GM18519 (cell line): ENCODE measurements at regions not wholly inside any gene's neighbourhood (a gene's known extent, or its start where the extent isn't known, plus 50 kb on each side); places are given as distances from the start of the nearest gene placed in this dataset.

ENCODE experiments used
- ATAC-seq: cut with Tn5 transposase; IDR thresholded peaks from one replicate; pipeline ENCODE4 v1.9.1; 2021; ENCODE audit warnings: mild to moderate bottlenecking, moderate library complexity; ENCODE audit not compliant: unreplicated experiment, low FRiP score

- ATAC-seq: no peak
Observed at GRCh38 chr2:177117755-177118154, 94.8 kb upstream of the HNRNPA3 start.

- ATAC-seq: no peak
Observed at GRCh38 chr2:177118636-177119035, 94.0 kb upstream of the HNRNPA3 start.

- no peak for ATAC-seq
Observed at GRCh38 chr2:177119099-177119498, 93.5 kb upstream of the HNRNPA3 start.

GRCh38 chr2:177123048-177123447 lies 89.5 kb upstream of the HNRNPA3 start:
- ATAC-seq: no peak

GRCh38 chr2:177124371-177124770 lies 88.2 kb upstream of the HNRNPA3 start:
- ATAC-seq: no peak

GRCh38 chr2:177127821-177128220 lies 84.8 kb upstream of the HNRNPA3 start:
- ATAC-seq: no peak

GRCh38 chr2:177129610-177130009 lies 83.0 kb upstream of the HNRNPA3 start:
- ATAC-seq: no peak

GRCh38 chr2:177131858-177132257 lies 80.7 kb upstream of the HNRNPA3 start:
- ATAC-seq: no peak

GRCh38 chr2:177138823-177139222 lies 73.8 kb upstream of the HNRNPA3 start:
- ATAC-seq: no peak

GRCh38 chr2:177141866-177142265 lies 70.7 kb upstream of the HNRNPA3 start:
- no peak for ATAC-seq

GRCh38 chr2:177143444-177143843 lies 69.2 kb upstream of the HNRNPA3 start:
- ATAC-seq: no peak

GRCh38 chr2:177147093-177147694 lies 65.4 kb upstream of the HNRNPA3 start:
- ATAC-seq: peak; percentile 55

- no peak for ATAC-seq
Observed at GRCh38 chr2:177147834-177148445, 64.7 kb upstream of the HNRNPA3 start.

- peak; percentile 57 for ATAC-seq
Observed at GRCh38 chr2:177148477-177149154, 64.0 kb upstream of the HNRNPA3 start.

- no peak for ATAC-seq
Observed at GRCh38 chr2:177149155-177149503, 63.5 kb upstream of the HNRNPA3 start.

GRCh38 chr2:177153805-177154204 lies 58.8 kb upstream of the HNRNPA3 start:
- ATAC-seq: no peak

- ATAC-seq: no peak
Observed at GRCh38 chr2:177154809-177155208, 57.8 kb upstream of the HNRNPA3 start.

- no peak for ATAC-seq
Observed at GRCh38 chr2:177155631-177156030, 57.0 kb upstream of the HNRNPA3 start.

GRCh38 chr2:177161741-177162460 lies 50.7 kb upstream of the HNRNPA3 start:
- no peak for ATAC-seq
